Stimulated activated CD8-positive, alpha-beta memory T cell treated with anti-CD3 and anti-CD28 coated beads, Interleukin-15, amount 100 ng/mL, for 1 hour (primary cell): ENCODE measurements at regions not wholly inside any gene's neighbourhood (a gene's known extent, or its start where the extent isn't known, plus 50 kb on each side); places are given as distances from the start of the nearest gene placed in this dataset.

ENCODE experiments used
- DNase-seq: peaks from one replicate; pipeline ENCODE4 v3.0.0-alpha.2; 2020; ENCODE audit warnings: low read depth

DNA sequence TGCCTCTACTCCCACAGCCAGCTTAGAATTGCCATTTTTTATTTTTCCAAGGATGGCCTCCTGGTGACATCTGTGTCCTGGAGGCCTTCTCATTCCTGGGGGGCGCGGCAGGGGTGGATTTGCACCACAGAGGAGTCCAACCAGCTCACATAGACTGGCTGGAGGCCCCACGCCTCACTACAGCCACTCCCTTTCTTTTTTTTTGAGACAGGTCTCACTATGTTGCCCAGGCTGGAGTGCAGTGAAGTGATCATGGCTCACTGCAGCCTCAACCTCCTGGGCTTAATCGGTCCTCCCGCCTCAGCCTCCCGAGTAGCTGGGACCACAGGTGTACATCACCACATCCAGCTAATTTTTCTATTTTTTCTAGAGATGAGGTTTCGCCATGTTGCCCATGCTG lies 57.6 kb upstream of the DOCK1 start:
- no peak for DNase-seq

DNA sequence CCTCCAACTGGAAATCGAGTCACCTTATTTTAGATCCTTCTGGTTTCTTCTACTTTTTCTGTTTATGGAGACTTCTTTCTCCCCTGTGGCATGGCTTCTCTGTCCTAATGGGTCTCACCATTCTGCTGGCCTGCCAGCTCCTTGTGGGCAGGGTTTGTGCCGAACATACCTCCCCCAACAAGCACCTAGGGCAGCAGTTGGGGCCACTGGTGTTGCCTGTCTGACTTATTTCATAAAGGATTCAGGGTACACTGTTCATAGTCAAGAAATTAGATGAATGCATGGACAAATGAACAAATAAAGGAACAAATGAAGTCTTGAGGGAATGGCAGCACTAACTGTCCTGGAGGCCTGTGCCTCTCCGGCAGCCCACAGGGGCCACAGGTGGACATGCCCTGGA lies 55.6 kb upstream of the DOCK1 start:
- no peak for DNase-seq

DNA sequence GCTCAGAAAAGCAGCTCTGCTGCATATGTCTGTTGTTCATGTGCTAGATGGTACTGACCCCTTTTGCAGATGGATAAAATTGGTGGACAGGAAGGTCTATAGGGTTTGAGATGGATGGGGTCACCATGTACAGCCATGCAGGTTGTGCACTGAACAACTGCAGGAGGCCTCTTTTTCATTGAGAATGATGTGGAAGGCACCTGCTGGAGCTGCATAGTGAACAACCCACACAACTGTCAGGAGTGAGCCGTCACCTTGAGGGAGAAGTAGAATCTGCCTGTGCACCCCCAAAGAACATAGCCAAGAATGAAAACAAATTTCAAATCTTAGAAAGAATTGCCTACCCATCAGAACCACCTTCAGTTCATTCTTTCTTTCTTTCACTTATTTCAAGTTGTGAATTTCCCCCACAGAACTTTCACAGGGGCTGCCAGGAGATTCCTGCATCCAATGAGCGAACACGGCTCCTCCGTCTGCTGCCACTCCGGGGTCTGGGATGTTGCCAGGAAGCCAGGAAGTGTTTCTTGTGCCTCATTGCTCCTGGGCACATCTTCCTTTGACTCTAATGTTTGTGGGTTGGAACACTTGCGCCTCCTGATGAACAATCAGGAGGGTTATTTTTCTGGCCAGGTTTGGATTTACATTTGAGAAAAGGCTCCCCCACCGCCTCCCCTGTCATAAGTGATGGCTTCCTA lies 53.7 kb upstream of the DOCK1 start:
- DNase-seq = no peak

DNA sequence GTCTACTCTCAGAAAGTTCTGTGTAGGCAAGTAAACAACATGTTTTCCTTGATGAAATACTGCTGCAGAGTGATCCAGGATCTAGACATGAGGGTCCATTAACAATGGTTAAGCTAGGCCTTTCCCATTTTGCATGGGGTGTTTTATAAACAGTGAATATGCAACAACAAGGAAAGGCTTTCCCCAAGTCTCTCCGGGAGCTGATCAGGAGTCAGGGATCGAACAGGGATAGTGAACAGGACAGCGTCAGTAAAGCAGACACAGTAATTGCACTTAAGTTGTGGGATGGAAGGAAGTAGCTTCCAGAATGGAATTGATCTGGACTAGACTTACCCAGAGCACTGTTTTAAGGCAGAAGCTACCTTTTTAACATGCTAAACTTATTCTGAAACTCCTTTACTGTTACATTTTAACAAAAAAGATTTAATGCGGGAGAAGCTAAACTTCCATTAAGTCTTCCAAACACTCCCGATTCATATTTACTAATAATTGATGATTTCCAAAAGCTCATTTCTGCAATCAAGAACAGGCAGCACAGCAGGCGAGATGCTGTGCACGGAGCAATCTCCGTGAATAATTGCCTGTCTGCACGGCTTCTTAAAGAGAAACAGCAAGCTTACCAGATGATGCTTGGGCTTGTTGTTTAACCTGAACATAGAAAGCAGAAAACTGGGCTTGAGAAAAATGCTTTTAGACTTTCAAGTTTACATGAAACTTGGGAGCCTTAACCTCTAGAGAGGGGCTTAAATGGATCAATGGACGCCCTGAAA lies 50.3 kb upstream of the DOCK1 start:
- DNase-seq = no peak
